GM23338 (cell line): ENCODE measurements at regions not wholly inside any gene's neighbourhood (a gene's known extent, or its start where the extent isn't known, plus 50 kb on each side); places are given as distances from the start of the nearest gene placed in this dataset.

Experiments
- ATAC-seq: fragments of 200-7000 bp; cut with Tn5 transposase; 3 replicates; pipeline ENCODE4 v1.9.1; 2020
- DNase-seq: peaks from one replicate; pipeline ENCODE4 v3.0.0-alpha.2; 2015; ENCODE audit warnings: low spot score
- H2AFZ ChIP-seq: fragments of 200-600 bp; sonication (generic); 2 replicates; pipeline ENCODE4 v1.8.0; 2016; ENCODE audit warnings: antibody characterized with exemption, mild to moderate bottlenecking, moderate library complexity
- H3F3A ChIP-seq: fragments of 200-600 bp; sonication (generic); replicated peaks from 2 replicates; pipeline ENCODE4 v1.8.0; 2017; ENCODE audit warnings: antibody characterized with exemption, mixed run types, low read depth
- H3K27ac ChIP-seq: fragments of 200-600 bp; sonication (generic); 2 replicates; pipeline ENCODE4 v1.6.1; 2016; ENCODE audit warnings: low read depth
- H3K27me3 ChIP-seq: fragments of 200-600 bp; sonication (generic); 2 replicates; pipeline ENCODE4 v1.8.0; 2016; ENCODE audit warnings: mild to moderate bottlenecking, mixed run types, moderate library complexity; ENCODE audit not compliant: insufficient read depth
- H3K36me3 ChIP-seq: fragments of 200-600 bp; sonication (generic); 2 replicates; pipeline ENCODE4 v1.8.0; 2016; ENCODE audit warnings: mild to moderate bottlenecking; ENCODE audit not compliant: insufficient read depth
- H3K4me1 ChIP-seq: fragments of 200-600 bp; sonication (generic); 2 replicates; pipeline ENCODE4 v1.8.0; 2016; ENCODE audit warnings: mild to moderate bottlenecking, moderate library complexity; ENCODE audit not compliant: insufficient read depth
- H3K4me2 ChIP-seq: fragments of 200-600 bp; sonication (generic); 2 replicates; pipeline ENCODE4 v1.7.1; 2017; ENCODE audit warnings: mixed run types
- H3K4me3 ChIP-seq: fragments of 200-600 bp; sonication (generic); 2 replicates; pipeline ENCODE4 v1.6.1; 2016; ENCODE audit warnings: mixed run types
- H3K79me2 ChIP-seq: fragments of 200-600 bp; sonication (generic); replicated peaks from 2 replicates; pipeline ENCODE4 v1.8.0; 2017; ENCODE audit warnings: mild to moderate bottlenecking; ENCODE audit not compliant: insufficient read depth
- H3K9me2 ChIP-seq: fragments of 200-600 bp; sonication (generic); 2 replicates; pipeline ENCODE4 v1.8.0; 2017; ENCODE audit not compliant: insufficient read depth
- H4K20me1 ChIP-seq: fragments of 200-600 bp; sonication (generic); replicated peaks from 2 replicates; pipeline ENCODE4 v1.8.0; 2017; ENCODE audit warnings: mild to moderate bottlenecking; ENCODE audit not compliant: insufficient read depth
- H3K27ac Mint-ChIP-seq: 2 replicates; pipeline ENCODE4 v1.8.0; 2020; ENCODE audit warnings: inconsistent platforms, mild to moderate bottlenecking, moderate library complexity, mixed read lengths
- H3K27me3 Mint-ChIP-seq: 3 replicates; pipeline ENCODE4 v1.8.0; 2022; ENCODE audit warnings: low read depth, mild to moderate bottlenecking, moderate library complexity, mixed read lengths, inconsistent platforms; ENCODE audit not compliant: insufficient read depth, poor library complexity
- H3K36me3 Mint-ChIP-seq: 3 replicates; pipeline ENCODE4 v1.8.0; 2021; ENCODE audit warnings: low read depth, mild to moderate bottlenecking, inconsistent platforms, moderate library complexity, mixed read lengths
- H3K4me1 Mint-ChIP-seq: 3 replicates; pipeline ENCODE4 v1.8.0; 2020; ENCODE audit warnings: mild to moderate bottlenecking, inconsistent platforms, mixed read lengths
- H3K4me3 Mint-ChIP-seq: 3 replicates; pipeline ENCODE4 v1.8.0; 2021; ENCODE audit warnings: moderate library complexity, mild to moderate bottlenecking, inconsistent platforms, mixed read lengths
- H3K9me3 Mint-ChIP-seq: 3 replicates; pipeline ENCODE4 v1.8.0; 2020; ENCODE audit warnings: moderate library complexity, mild to moderate bottlenecking, inconsistent platforms, mixed read lengths
- CREB1 ChIP-seq: fragments of 250-450 bp; sonication (Bioruptor Pico); IDR thresholded peaks from 2 replicates; pipeline ENCODE4 v1.5.0; 2020; ENCODE audit warnings: low read depth, mild to moderate bottlenecking, moderate library complexity
- EZH2 ChIP-seq: fragments of 200-600 bp; sonication (generic); IDR thresholded peaks from one replicate; pipeline ENCODE4 v1.8.0; 2017; ENCODE audit warnings: antibody characterized with exemption, mild to moderate bottlenecking, low read depth; ENCODE audit not compliant: unreplicated experiment
- EZH2phosphoT487 ChIP-seq: fragments of 200-600 bp; sonication (generic); IDR thresholded peaks from one replicate; pipeline ENCODE4 v1.8.1; 2018; ENCODE audit warnings: antibody characterized with exemption; ENCODE audit not compliant: unreplicated experiment
- JUNB ChIP-seq: IDR thresholded peaks from one replicate; pipeline ENCODE4 v1.6.1; 2016; ENCODE audit warnings: antibody characterized with exemption; ENCODE audit not compliant: unreplicated experiment
- NANOG ChIP-seq: IDR thresholded peaks from 2 replicates; pipeline ENCODE4 v1.6.1; 2016; ENCODE audit warnings: antibody characterized with exemption, borderline replicate concordance
- POLR2AphosphoS5 ChIP-seq: IDR thresholded peaks from 2 replicates; pipeline ENCODE4 v1.6.1; 2016; ENCODE audit warnings: antibody characterized with exemption, low read depth
- REST ChIP-seq: IDR thresholded peaks from one replicate; pipeline ENCODE4 v1.6.1; 2018; ENCODE audit warnings: antibody characterized with exemption; ENCODE audit not compliant: unreplicated experiment
- STAT1 ChIP-seq: IDR thresholded peaks from one replicate; pipeline ENCODE4 v1.6.1; 2016; ENCODE audit warnings: antibody characterized with exemption; ENCODE audit not compliant: unreplicated experiment
- ZNF114 ChIP-seq: fragments of 250-450 bp; sonication (Bioruptor Pico); IDR thresholded peaks from 2 replicates; pipeline ENCODE4 v1.5.0; 2020; ENCODE audit warnings: mild to moderate bottlenecking, moderate library complexity
- ZNF331 ChIP-seq: fragments of 250-450 bp; sonication (Bioruptor Pico); IDR thresholded peaks from 2 replicates; pipeline ENCODE4 v1.5.0; 2020; ENCODE audit warnings: low read depth, mild to moderate bottlenecking, moderate library complexity
- TF ChIP-seq, protein P1 (sequence below): fragments of 250-450 bp; sonication (Bioruptor Pico); IDR thresholded peaks from 2 replicates; pipeline ENCODE4 v1.5.0; 2020; ENCODE audit warnings: mild to moderate bottlenecking, moderate library complexity
- TF ChIP-seq, protein P2 (sequence below): IDR thresholded peaks from 2 replicates; pipeline ENCODE4 v1.6.1; 2016; ENCODE audit warnings: antibody characterized with exemption
- TF ChIP-seq, protein P3 (sequence below), 2 experiments: fragments of 200-600 bp in 1 of 2; sonication (generic) in 1 of 2; conservative IDR thresholded peaks; 2 replicates each; pipeline versions ENCODE4 v1.5.1 to v1.6.1; 2016 to 2017; ENCODE audit warnings: antibody characterized with exemption in 2 of 2, low read depth in 2 of 2, mild to moderate bottlenecking in 2 of 2, moderate library complexity in 1 of 2

DNA sequence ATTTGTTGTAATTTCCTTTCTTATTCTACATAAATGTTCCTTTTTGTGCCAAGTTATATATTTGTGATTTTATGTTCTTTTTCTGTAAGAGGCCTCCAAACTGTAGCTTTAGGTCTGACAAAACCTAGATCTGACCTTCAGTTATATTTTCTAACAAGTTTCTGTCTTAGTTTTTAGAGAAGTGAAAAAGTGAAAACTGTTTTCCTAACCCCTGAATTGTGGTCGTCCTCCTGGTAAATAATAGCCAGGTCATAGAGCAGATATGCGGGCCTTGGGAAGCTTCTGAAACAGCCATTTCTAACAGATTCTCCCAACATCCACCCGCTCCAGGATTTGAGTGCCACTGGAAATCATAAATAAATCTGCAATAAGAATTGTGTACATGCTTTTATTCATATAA lies 398.4 kb upstream of the CWC22 start:
- Mint-ChIP-seq H3K4me3 (no peak overlapping the region), H3K27me3 (no peaks in the 10 kb centered on the region)
- no peaks in the 10 kb centered on the region for H3K27me3 ChIP-seq

More for the DNA sequence above, 398.4 kb upstream of the CWC22 start:
- Mint-ChIP-seq H3K9me3 (no peaks in the 10 kb centered on the region; the same call in 2 of the 3 replicates), H3K4me1 (no peaks in the 10 kb centered on the region), H3K27ac (no peak overlapping the region), H3K36me3 (no peaks in the 10 kb centered on the region)
- Histone ChIP-seq H3F3A (no peaks in the 10 kb centered on the region), H3K4me2 (no peak overlapping the region), H4K20me1 (no peaks in the 10 kb centered on the region), H3K4me1 (no peaks in the 10 kb centered on the region), H3K27ac (no peak overlapping the region), H2AFZ (no peak overlapping the region), H3K79me2 (no peaks in the 10 kb centered on the region), H3K36me3 (no peaks in the 10 kb centered on the region), H3K9me2 (peaks cover 6% of the 10 kb centered on the region; the same call in 1 of the 2 replicates), H3K4me3 (no peak overlapping the region)
- no peak for DNase-seq
- no peak for ATAC-seq
- TF ChIP-seq EZH2phosphoT487 = no peak
- no peak for TF ChIP-seq EZH2
- no peak for TF ChIP-seq ZNF114 (CRISPR knock-in tag)
- no peak for TF ChIP-seq CREB1
- no peak for TF ChIP-seq REST
- no peak for TF ChIP-seq NANOG
- TF ChIP-seq POLR2AphosphoS5 = no peak
- TF ChIP-seq, protein P1, sequence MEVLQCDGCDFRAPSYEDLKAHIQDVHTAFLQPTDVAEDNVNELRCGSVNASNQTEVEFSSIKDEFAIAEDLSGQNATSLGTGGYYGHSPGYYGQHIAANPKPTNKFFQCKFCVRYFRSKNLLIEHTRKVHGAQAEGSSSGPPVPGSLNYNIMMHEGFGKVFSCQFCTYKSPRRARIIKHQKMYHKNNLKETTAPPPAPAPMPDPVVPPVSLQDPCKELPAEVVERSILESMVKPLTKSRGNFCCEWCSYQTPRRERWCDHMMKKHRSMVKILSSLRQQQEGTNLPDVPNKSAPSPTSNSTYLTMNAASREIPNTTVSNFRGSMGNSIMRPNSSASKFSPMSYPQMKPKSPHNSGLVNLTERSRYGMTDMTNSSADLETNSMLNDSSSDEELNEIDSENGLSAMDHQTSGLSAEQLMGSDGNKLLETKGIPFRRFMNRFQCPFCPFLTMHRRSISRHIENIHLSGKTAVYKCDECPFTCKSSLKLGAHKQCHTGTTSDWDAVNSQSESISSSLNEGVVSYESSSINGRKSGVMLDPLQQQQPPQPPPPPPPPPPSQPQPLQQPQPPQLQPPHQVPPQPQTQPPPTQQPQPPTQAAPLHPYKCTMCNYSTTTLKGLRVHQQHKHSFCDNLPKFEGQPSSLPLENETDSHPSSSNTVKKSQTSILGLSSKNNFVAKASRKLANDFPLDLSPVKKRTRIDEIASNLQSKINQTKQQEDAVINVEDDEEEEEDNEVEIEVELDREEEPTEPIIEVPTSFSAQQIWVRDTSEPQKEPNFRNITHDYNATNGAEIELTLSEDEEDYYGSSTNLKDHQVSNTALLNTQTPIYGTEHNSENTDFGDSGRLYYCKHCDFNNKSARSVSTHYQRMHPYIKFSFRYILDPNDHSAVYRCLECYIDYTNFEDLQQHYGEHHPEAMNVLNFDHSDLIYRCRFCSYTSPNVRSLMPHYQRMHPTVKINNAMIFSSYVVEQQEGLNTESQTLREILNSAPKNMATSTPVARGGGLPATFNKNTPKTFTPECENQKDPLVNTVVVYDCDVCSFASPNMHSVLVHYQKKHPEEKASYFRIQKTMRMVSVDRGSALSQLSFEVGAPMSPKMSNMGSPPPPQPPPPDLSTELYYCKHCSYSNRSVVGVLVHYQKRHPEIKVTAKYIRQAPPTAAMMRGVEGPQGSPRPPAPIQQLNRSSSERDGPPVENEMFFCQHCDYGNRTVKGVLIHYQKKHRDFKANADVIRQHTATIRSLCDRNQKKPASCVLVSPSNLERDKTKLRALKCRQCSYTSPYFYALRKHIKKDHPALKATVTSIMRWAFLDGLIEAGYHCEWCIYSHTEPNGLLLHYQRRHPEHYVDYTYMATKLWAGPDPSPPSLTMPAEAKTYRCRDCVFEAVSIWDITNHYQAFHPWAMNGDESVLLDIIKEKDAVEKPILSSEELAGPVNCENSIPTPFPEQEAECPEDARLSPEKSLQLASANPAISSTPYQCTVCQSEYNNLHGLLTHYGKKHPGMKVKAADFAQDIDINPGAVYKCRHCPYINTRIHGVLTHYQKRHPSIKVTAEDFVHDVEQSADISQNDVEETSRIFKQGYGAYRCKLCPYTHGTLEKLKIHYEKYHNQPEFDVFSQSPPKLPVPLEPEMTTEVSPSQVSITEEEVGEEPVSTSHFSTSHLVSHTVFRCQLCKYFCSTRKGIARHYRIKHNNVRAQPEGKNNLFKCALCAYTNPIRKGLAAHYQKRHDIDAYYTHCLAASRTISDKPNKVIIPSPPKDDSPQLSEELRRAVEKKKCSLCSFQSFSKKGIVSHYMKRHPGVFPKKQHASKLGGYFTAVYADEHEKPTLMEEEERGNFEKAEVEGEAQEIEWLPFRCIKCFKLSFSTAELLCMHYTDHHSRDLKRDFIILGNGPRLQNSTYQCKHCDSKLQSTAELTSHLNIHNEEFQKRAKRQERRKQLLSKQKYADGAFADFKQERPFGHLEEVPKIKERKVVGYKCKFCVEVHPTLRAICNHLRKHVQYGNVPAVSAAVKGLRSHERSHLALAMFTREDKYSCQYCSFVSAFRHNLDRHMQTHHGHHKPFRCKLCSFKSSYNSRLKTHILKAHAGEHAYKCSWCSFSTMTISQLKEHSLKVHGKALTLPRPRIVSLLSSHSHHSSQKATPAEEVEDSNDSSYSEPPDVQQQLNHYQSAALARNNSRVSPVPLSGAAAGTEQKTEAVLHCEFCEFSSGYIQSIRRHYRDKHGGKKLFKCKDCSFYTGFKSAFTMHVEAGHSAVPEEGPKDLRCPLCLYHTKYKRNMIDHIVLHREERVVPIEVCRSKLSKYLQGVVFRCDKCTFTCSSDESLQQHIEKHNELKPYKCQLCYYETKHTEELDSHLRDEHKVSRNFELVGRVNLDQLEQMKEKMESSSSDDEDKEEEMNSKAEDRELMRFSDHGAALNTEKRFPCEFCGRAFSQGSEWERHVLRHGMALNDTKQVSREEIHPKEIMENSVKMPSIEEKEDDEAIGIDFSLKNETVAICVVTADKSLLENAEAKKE = no peak
- no peak for TF ChIP-seq STAT1
- no peak for TF ChIP-seq JUNB
- TF ChIP-seq ZNF331 (CRISPR knock-in tag) = no peak
- TF ChIP-seq, protein P2, sequence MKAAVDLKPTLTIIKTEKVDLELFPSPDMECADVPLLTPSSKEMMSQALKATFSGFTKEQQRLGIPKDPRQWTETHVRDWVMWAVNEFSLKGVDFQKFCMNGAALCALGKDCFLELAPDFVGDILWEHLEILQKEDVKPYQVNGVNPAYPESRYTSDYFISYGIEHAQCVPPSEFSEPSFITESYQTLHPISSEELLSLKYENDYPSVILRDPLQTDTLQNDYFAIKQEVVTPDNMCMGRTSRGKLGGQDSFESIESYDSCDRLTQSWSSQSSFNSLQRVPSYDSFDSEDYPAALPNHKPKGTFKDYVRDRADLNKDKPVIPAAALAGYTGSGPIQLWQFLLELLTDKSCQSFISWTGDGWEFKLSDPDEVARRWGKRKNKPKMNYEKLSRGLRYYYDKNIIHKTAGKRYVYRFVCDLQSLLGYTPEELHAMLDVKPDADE = no peak
- TF ChIP-seq, protein P3, sequence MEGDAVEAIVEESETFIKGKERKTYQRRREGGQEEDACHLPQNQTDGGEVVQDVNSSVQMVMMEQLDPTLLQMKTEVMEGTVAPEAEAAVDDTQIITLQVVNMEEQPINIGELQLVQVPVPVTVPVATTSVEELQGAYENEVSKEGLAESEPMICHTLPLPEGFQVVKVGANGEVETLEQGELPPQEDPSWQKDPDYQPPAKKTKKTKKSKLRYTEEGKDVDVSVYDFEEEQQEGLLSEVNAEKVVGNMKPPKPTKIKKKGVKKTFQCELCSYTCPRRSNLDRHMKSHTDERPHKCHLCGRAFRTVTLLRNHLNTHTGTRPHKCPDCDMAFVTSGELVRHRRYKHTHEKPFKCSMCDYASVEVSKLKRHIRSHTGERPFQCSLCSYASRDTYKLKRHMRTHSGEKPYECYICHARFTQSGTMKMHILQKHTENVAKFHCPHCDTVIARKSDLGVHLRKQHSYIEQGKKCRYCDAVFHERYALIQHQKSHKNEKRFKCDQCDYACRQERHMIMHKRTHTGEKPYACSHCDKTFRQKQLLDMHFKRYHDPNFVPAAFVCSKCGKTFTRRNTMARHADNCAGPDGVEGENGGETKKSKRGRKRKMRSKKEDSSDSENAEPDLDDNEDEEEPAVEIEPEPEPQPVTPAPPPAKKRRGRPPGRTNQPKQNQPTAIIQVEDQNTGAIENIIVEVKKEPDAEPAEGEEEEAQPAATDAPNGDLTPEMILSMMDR (conservative IDR thresholded peaks at IDR 0.05; ENCODE audit: low read depth in 2 of 2) = no peak
